Lung (tissue), 11 donors: ENCODE measurements at regions not wholly inside any gene's neighbourhood (a gene's known extent, or its start where the extent isn't known, plus 50 kb on each side); places are given as distances from the start of the nearest gene placed in this dataset.

Experiments
- ATAC-seq: fragments of 200-7000 bp; cut with Tn5 transposase; one replicate; pipeline ENCODE4 v1.9.1; 2020; ENCODE audit warnings: moderate number of reproducible peaks; ENCODE audit not compliant: insufficient read depth, low FRiP score
- DNase-seq, 3 donors: peaks; one replicate each; pipeline ENCODE4 v3.0.0-alpha.2; 2013 to 2017
- H3K27ac ChIP-seq, 2 donors: one replicate each; pipeline ENCODE4 v1.5.1; 2013; ENCODE audit warnings: mild to moderate bottlenecking in 2 of 2, moderate library complexity in 2 of 2, control low read depth in 1 of 2, inconsistent platforms in 1 of 2, low read depth in 1 of 2, low read length in 1 of 2
- H3K27me3 ChIP-seq, 3 donors: one replicate each; pipeline ENCODE4 v1.5.1; 2013; ENCODE audit warnings: low read length in 2 of 3; ENCODE audit not compliant: control insufficient read depth in 3 of 3, insufficient read depth in 3 of 3
- H3K36me3 ChIP-seq, 4 donors: one replicate each; pipeline ENCODE4 v1.5.1; 2013; ENCODE audit warnings: low read length in 4 of 4, mild to moderate bottlenecking in 1 of 4, moderate library complexity in 1 of 4; ENCODE audit not compliant: control insufficient read depth in 4 of 4, insufficient read depth in 4 of 4
- H3K4me1 ChIP-seq, 5 donors: one replicate each; pipeline ENCODE4 v1.5.1; 2013; ENCODE audit warnings: low read length in 5 of 5, mild to moderate bottlenecking in 2 of 5, moderate library complexity in 1 of 5; ENCODE audit not compliant: control insufficient read depth in 5 of 5, insufficient read depth in 5 of 5
- H3K4me3 ChIP-seq: one replicate; pipeline ENCODE4 v1.5.1; 2013; ENCODE audit warnings: mild to moderate bottlenecking, control low read depth, moderate library complexity
- H3K9ac ChIP-seq, 2 donors: one replicate each; pipeline ENCODE4 v1.5.1; 2013; ENCODE audit warnings: low read length in 2 of 2, control low read depth in 1 of 2; ENCODE audit not compliant: insufficient read depth in 1 of 2
- H3K9me3 ChIP-seq, 4 donors: one replicate each; pipeline ENCODE4 v1.5.1; 2013; ENCODE audit warnings: low read length in 3 of 4, mild to moderate bottlenecking in 1 of 4, moderate library complexity in 1 of 4; ENCODE audit not compliant: control insufficient read depth in 4 of 4, insufficient read depth in 3 of 4
- WGBS, 2 donors: extraction: QIAGEN DNeasy Blood & Tissue Kit; methylation state at CpG; one replicate each; pipeline ENCODE4 v1.1.7; 2013; 5-methylcytosine and 5-hydroxymethylcytosine counted together
- TF ChIP-seq, protein P1 (sequence below): IDR thresholded peaks from 2 replicates; pipeline ENCODE4 v1.5.1; 2012; ENCODE audit warnings: mild to moderate bottlenecking; ENCODE audit errors: control extremely low read depth, extremely low read depth
- donor health status: control.
- donor health status: control.
- donor health status: Bipolar disorder and iron deficiency.
- donor health status: healthy.
- donor health status: DM: yes; HTN: yes; CAD: no.

DNA sequence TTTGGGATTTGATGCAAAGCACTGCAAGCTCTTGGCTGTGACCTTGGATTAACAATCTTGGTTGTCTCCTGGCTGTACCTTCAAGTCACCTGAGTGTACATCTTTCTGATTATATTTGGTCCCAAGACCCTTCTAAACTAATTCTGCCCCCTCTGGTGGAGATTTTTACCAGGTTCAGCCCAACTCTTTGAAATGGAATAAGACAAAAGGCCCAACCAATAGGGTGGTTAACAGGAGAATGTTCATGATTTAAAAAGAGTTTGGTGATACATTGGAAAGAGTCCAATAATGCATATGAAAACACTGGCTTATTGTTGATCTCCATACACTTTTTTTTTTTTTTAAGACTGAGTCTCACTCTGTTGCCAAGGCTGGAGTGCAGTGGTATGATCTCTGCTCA, 77.5 kb upstream of the CD83 start:
- H3K36me3 ChIP-seq, result no peaks in the 10 kb centered on the region
- ATAC-seq (no peak), DNase-seq (no peak)

DNA sequence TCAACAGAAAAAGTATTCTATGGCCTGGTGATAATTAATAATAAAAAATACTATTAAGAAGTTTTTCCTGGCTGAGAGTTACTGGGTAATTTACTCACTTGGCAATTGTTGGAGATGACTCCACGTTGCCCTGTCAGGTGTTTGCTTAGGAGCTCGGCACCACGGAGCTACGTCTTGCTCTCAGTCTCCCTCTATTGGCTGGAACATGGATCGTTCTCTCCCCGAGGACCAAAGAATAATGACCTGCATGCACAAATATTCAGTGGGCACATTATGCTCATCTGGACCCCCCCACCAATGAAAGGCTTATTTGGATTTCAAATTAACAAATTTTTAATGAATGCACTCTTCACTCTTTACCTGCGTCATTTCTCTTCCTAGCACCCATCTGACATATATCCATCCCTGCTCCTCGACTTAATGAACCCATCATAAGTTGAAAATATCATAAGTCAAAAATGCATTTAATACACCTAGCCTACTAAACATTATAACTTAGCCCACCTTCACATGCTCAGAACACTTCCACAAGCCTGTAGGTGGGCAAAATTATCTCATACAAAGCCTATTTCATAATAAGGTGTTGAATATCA, 71.0 kb upstream of the CD83 start:
- no peaks in the 10 kb centered on the region for H3K9me3 ChIP-seq
- no peak for ATAC-seq
- peak; percentile 31 to 52 (median 37) for DNase-seq

More for the DNA sequence above, 77.5 kb upstream of the CD83 start:
- H3K27ac ChIP-seq, result no peak overlapping the region
- no peak overlapping the region for H3K9ac ChIP-seq
- H3K27me3 ChIP-seq, result no peaks in the 10 kb centered on the region
- no peak overlapping the region for H3K4me3 ChIP-seq
- peaks cover 0 to 5% (median 0%) of the 10 kb centered on the region in 5 donors for H3K4me1 ChIP-seq
- TF ChIP-seq, protein P1, sequence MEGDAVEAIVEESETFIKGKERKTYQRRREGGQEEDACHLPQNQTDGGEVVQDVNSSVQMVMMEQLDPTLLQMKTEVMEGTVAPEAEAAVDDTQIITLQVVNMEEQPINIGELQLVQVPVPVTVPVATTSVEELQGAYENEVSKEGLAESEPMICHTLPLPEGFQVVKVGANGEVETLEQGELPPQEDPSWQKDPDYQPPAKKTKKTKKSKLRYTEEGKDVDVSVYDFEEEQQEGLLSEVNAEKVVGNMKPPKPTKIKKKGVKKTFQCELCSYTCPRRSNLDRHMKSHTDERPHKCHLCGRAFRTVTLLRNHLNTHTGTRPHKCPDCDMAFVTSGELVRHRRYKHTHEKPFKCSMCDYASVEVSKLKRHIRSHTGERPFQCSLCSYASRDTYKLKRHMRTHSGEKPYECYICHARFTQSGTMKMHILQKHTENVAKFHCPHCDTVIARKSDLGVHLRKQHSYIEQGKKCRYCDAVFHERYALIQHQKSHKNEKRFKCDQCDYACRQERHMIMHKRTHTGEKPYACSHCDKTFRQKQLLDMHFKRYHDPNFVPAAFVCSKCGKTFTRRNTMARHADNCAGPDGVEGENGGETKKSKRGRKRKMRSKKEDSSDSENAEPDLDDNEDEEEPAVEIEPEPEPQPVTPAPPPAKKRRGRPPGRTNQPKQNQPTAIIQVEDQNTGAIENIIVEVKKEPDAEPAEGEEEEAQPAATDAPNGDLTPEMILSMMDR, result no peak
- no peaks in the 10 kb centered on the region for H3K9me3 ChIP-seq

DNA sequence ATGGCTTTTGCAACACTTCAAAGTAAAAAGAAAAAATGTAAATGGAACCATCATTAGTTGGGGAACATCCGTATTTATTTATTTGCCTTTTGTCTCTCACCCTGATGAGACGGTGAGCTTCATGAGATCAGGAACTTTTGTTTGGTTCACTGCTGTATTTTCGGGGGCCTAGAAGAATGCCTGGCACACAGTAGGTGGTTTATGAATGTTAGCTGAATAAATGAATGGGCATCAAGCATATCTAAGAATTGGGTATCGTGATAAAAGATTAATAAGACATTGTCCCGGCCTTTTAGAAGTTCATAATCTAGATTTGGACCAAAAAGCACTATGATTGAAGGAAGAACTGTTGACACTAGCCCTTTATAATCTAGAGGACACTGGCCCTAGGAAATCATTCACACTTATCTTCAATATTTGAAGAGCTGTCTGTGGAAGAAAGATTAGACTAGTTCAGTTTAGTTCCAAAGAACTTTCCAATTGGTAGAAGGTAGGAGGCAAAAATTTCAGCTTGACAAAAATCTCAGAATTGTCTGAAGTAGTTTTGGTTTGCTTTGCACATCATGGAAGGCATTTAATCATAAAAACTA, 70.3 kb upstream of the CD83 start:
- DNase-seq, result no peak
- Histone ChIP-seq H3K9me3 (no peaks in the 10 kb centered on the region), H3K27ac (no peak overlapping the region), H3K4me3 (no peak overlapping the region), H3K36me3 (no peaks in the 10 kb centered on the region), H3K9ac (no peak overlapping the region), H3K4me1 (no peaks in the 10 kb centered on the region), H3K27me3 (no peaks in the 10 kb centered on the region)
- no peak for ATAC-seq
- TF ChIP-seq, protein P1, result no peak
- 88 to 92% methylated on average over 5 of the region's 5 CpGs for WGBS, 2 donors

More for the DNA sequence above, 71.0 kb upstream of the CD83 start:
- Histone ChIP-seq H3K4me3 (no peak overlapping the region), H3K27ac (no peak overlapping the region), H3K36me3 (no peaks in the 10 kb centered on the region), H3K4me1 (no peaks in the 10 kb centered on the region), H3K27me3 (no peaks in the 10 kb centered on the region), H3K9ac (no peak overlapping the region)
- TF ChIP-seq, protein P1, result peak; percentile 37
- 22 to 24% methylated on average over 8 of the region's 8 CpGs for WGBS, 2 donors

DNA sequence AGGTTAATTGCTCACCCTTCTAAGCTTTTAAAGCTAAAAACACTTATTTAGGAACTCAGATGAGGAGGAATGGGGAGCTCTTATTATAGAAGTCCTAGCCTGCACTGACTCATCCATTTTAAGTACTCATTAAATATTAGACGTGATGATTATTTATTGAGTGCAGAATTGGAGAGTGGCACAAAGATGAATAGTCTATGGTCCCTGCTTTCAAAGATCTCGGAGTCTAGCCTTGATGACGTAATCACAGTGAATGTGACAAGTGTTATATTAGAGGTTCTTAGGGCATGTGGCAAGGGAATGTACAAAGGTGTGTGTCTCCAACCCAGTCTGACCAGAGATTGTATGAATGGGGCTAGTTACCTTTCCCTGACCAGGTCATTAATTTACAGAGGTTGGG, 68.7 kb upstream of the CD83 start:
- no peak overlapping the region for H3K9ac ChIP-seq
- 64 to 80% methylated on average over 3 of the region's 3 CpGs for WGBS, 2 donors
- no peak overlapping the region for H3K27ac ChIP-seq
- H3K27me3 ChIP-seq, result no peaks in the 10 kb centered on the region
- H3K4me1 ChIP-seq, result no peaks in the 10 kb centered on the region
- DNase-seq (no peak), ATAC-seq (no peak)
- H3K4me3 ChIP-seq, result no peak overlapping the region
- TF ChIP-seq, protein P1, result no peak
- H3K9me3 ChIP-seq, result no peaks in the 10 kb centered on the region
- no peaks in the 10 kb centered on the region for H3K36me3 ChIP-seq
